ENCODE measurements at regions not wholly inside any gene's neighbourhood (a gene's known extent, or its start where the extent isn't known, plus 50 kb on each side); places are given as distances from the start of the nearest gene placed in this dataset.

DNA sequence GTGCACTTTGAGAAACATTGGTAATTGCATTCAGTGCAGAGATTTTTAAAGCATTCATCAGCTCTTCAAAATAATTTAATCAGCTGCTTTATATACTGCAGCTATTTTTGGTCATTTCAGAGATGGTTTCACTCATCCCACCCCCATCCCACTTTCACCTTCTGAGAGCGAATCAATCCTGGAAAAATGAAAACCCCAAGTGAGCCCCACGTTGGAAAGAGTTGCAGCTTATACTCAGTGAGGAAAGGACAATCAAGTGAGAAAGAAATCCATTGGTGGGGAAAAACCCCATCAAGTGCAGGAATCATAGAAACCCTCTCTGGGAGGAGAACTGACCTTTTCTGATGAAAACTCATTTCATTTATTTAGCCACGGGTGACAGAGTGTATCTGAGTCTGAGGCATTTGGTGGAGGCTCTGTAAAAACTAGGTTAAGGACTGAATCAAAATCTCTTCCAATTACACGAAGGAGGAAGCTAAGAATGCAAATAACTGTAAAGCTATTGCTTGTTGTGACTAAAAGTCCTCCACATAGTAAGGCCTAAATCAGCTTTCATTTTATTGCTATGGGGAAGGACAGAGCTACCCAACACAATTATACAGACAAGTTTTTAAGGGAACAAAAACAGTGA is 240.4 kb upstream of the PGRMC2 start:
- H3K79me2 ChIP-seq (ENCODE audit: low read depth) = no peaks in the 10 kb centered on the region
- H3K4me2 ChIP-seq = peak overlapping the region; percentile 60; the same call in 1 of the 2 replicates
- ChIA-PET POLR2A (ENCODE audit: unreplicated experiment) (interaction anchor here (0.9 kb wide), 1 partner anchor 11 kb away, joined by 3 read pairs; no protein-coding TSS in a partner anchor), CTCF (interaction anchor here (0.7 to 1.5 kb wide), 2 partner anchors 11 to 73 kb away, joined by 3 to 5 read pairs; no protein-coding TSS in a partner anchor)
- H3F3A ChIP-seq (ENCODE audit: insufficient read depth, low read depth) = peaks cover 30% of the 10 kb centered on the region
- H3K4me1 ChIP-seq (replicated peaks; ENCODE audit: insufficient read depth) = peaks cover 66% of the 10 kb centered on the region
- no TSS peak for BruUV-seq (replicated peaks)
- no peak for DNase-seq
- peak overlapping the region; percentile 80 for H3K27ac ChIP-seq
- no peaks in the 10 kb centered on the region for H3K9me2 ChIP-seq (ENCODE audit: insufficient read depth)
- no peaks in the 10 kb centered on the region for H4K20me1 ChIP-seq (ENCODE audit: insufficient read depth)
- H3K4me3 ChIP-seq = no peak overlapping the region
- H3K9me3 ChIP-seq (ENCODE audit: insufficient read depth, low read depth) = no peaks in the 10 kb centered on the region
- H3K27me3 ChIP-seq (ENCODE audit: insufficient read depth, low read depth) = no peaks in the 10 kb centered on the region
- H3K36me3 ChIP-seq (ENCODE audit: low read depth) = no peaks in the 10 kb centered on the region
- intact Hi-C loops (cut with micrococcal nuclease; ENCODE audit: unreplicated experiment) = loop anchor here (2.0 to 5.0 kb wide), 5 partner anchors 45 to 896 kb away; partner anchors contain the start of genes INTU and PGRMC2
- no peak overlapping the region for H2AFZ ChIP-seq
- no peak for TF ChIP-seq EZH2 (IDR thresholded peaks at IDR 0.05; ENCODE audit: low read depth)
- TF ChIP-seq, protein P1, sequence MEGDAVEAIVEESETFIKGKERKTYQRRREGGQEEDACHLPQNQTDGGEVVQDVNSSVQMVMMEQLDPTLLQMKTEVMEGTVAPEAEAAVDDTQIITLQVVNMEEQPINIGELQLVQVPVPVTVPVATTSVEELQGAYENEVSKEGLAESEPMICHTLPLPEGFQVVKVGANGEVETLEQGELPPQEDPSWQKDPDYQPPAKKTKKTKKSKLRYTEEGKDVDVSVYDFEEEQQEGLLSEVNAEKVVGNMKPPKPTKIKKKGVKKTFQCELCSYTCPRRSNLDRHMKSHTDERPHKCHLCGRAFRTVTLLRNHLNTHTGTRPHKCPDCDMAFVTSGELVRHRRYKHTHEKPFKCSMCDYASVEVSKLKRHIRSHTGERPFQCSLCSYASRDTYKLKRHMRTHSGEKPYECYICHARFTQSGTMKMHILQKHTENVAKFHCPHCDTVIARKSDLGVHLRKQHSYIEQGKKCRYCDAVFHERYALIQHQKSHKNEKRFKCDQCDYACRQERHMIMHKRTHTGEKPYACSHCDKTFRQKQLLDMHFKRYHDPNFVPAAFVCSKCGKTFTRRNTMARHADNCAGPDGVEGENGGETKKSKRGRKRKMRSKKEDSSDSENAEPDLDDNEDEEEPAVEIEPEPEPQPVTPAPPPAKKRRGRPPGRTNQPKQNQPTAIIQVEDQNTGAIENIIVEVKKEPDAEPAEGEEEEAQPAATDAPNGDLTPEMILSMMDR (conservative IDR thresholded peaks at IDR 0.05) = no peak

DNA sequence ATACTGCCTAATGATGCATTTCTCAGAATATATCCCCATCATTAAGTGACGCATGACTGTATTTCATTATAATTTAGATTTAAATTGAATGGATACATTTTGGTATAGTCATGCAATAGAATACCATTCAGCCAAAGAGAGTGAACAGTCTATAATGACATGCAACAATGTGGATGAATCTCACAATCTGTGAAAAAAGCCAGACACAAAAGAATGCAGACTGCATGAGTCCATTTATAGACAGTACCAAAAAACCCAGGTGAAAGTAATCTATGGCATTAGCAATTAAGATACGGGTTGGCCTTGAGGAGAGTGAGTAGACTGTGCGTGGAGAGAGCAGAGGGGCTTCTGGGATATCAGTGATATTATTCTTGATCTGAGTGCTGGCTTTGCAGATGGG is 239.7 kb upstream of the PGRMC2 start:
- Histone ChIP-seq H3K9me3 (ENCODE audit: insufficient read depth, low read depth) (no peaks in the 10 kb centered on the region), H2AFZ (no peak overlapping the region), H3K27me3 (ENCODE audit: insufficient read depth, low read depth) (no peaks in the 10 kb centered on the region), H3F3A (ENCODE audit: insufficient read depth, low read depth) (peaks cover 30% of the 10 kb centered on the region), H3K4me1 (replicated peaks; ENCODE audit: insufficient read depth) (peaks cover 66% of the 10 kb centered on the region), H3K9me2 (ENCODE audit: insufficient read depth) (no peaks in the 10 kb centered on the region), H3K4me3 (no peak overlapping the region), H3K79me2 (ENCODE audit: low read depth) (no peaks in the 10 kb centered on the region), H4K20me1 (ENCODE audit: insufficient read depth) (no peaks in the 10 kb centered on the region), H3K36me3 (ENCODE audit: low read depth) (no peaks in the 10 kb centered on the region), H3K27ac (peak overlapping the region; percentile 98), H3K4me2 (0 out of 2 replicates have a peak overlapping the region, but pooled peaks have one; percentile 78)
- intact Hi-C loops (cut with micrococcal nuclease; ENCODE audit: unreplicated experiment) = loop anchor here (5.0 kb wide), 4 partner anchors 190 to 895 kb away; partner anchors contain the start of genes INTU and PGRMC2
- BruUV-seq (replicated peaks) = no TSS peak
- POLR2A ChIA-PET (ENCODE audit: unreplicated experiment) = no interaction called here
- no peak for TF ChIP-seq EZH2 (IDR thresholded peaks at IDR 0.05; ENCODE audit: low read depth)
- TF ChIP-seq, protein P1 (conservative IDR thresholded peaks at IDR 0.05) = no peak
- no peak for DNase-seq
- CTCF ChIA-PET = no interaction called here

DNA sequence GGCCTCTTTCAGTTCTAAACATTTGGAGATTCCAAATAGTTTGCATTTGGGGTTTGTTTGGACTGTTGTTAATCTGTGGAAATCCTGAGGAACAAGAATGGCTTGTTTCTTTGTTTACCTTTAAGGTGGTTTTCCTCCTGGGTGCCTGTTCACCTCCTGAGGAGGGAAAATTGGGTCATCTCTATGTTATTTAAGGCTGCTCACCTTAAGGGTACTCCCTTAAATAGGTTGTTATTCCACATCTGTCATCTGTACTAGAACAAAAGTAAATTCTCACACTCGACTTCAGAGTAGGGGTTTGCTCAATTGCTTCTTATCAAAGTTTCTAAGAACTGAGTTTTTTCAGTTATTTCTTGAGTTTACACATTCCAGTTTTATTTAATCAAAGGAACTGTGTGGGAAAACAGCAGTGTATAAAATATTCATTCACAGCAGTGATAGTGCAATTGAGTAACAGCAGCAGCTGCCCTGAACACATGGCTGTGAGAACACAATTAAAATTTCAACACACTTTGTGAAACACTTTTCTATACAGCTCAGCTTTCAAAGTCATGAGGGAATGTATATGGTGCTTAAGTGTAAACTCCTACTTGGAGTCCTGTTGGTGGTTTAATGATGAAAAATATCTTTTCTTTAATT is 238.5 kb upstream of the PGRMC2 start:
- Histone ChIP-seq H3K27me3 (ENCODE audit: insufficient read depth, low read depth) (no peaks in the 10 kb centered on the region), H4K20me1 (ENCODE audit: insufficient read depth) (no peaks in the 10 kb centered on the region), H2AFZ (no peak overlapping the region), H3K4me2 (peak overlapping the region; percentile 78), H3K9me2 (ENCODE audit: insufficient read depth) (no peaks in the 10 kb centered on the region), H3K36me3 (ENCODE audit: low read depth) (no peaks in the 10 kb centered on the region), H3K9me3 (ENCODE audit: insufficient read depth, low read depth) (no peaks in the 10 kb centered on the region), H3K4me3 (peak overlapping the region; percentile 41; the same call in 1 of the 2 replicates), H3K4me1 (replicated peaks; ENCODE audit: insufficient read depth) (peaks cover 66% of the 10 kb centered on the region), H3K27ac (peak overlapping the region; percentile 98), H3F3A (ENCODE audit: insufficient read depth, low read depth) (peaks cover 30% of the 10 kb centered on the region), H3K79me2 (ENCODE audit: low read depth) (no peaks in the 10 kb centered on the region)
- no TSS peak for BruUV-seq (replicated peaks)
- intact Hi-C loops (cut with micrococcal nuclease; ENCODE audit: unreplicated experiment) = loop anchor here (2.0 to 5.0 kb wide), 5 partner anchors 27 to 894 kb away; partner anchors contain the start of genes INTU and PGRMC2
- peak; percentile 24 to 97 for DNase-seq
- POLR2A ChIA-PET (ENCODE audit: unreplicated experiment) = interaction anchor here (0.8 kb wide), 1 partner anchor 246 kb away, joined by 8 read pairs; no protein-coding TSS in a partner anchor
- CTCF ChIA-PET = no interaction called here
- TF ChIP-seq, protein P1 (conservative IDR thresholded peaks at IDR 0.05) = no peak
- no peak for TF ChIP-seq EZH2 (IDR thresholded peaks at IDR 0.05; ENCODE audit: low read depth)
